GM12872 (cell line): ENCODE measurements at regions not wholly inside any gene's neighbourhood (a gene's known extent, or its start where the extent isn't known, plus 50 kb on each side); places are given as distances from the start of the nearest gene placed in this dataset.

Source experiments
- TF ChIP-seq, protein P1 (sequence below): IDR thresholded peaks from 3 replicates; pipeline ENCODE4 v1.5.1; 2011; ENCODE audit warnings: low read depth, mild to moderate bottlenecking, low read length, moderate library complexity; ENCODE audit not compliant: insufficient read depth

DNA sequence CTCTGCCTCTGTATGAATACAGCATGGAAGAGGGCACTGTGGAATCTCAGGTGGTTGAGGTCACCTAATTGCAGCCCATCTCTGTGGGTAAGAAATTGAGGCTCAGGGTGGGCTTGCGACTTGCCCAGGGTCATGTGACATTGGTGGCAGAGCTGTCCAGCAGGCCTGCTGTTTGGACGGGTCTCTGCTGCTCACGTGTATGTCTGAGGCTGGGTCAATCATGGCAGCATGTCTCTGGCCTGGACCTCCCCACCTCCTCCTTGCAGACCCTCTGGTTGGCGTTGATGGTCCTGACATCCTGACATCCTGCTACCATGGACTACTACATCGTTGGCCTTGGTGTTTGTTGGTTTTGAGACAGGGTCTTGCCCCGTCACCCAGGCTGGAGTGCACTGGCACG lies 64.3 kb upstream of the HPCAL1 start:
- TF ChIP-seq, protein P1, sequence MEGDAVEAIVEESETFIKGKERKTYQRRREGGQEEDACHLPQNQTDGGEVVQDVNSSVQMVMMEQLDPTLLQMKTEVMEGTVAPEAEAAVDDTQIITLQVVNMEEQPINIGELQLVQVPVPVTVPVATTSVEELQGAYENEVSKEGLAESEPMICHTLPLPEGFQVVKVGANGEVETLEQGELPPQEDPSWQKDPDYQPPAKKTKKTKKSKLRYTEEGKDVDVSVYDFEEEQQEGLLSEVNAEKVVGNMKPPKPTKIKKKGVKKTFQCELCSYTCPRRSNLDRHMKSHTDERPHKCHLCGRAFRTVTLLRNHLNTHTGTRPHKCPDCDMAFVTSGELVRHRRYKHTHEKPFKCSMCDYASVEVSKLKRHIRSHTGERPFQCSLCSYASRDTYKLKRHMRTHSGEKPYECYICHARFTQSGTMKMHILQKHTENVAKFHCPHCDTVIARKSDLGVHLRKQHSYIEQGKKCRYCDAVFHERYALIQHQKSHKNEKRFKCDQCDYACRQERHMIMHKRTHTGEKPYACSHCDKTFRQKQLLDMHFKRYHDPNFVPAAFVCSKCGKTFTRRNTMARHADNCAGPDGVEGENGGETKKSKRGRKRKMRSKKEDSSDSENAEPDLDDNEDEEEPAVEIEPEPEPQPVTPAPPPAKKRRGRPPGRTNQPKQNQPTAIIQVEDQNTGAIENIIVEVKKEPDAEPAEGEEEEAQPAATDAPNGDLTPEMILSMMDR: no peak

DNA sequence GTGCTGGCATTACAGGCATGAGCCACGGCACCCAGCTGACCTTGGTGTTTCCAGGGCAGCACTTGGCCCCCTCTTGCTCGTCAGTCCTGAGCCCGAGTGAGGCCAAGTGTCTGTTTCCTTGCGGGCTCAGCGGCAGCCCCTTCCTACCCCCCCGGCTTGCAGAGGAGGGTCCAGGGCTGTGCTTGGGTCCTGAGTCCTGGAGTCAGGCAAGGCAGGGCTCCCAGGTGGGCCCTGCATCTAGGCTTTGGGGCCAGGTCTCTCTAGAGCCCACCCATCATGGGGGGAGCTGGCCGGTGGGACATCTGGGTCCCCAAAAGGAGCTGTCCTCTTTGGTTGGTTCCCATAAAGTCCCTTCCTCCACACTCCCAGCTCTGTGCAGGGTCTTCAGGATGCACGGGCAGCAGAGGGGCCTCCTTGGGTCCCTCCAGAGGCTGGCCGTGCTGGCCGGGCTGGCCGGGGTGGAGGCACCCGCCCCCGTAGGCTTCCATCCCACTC lies 63.7 kb upstream of the HPCAL1 start:
- TF ChIP-seq, protein P1: no peak

DNA sequence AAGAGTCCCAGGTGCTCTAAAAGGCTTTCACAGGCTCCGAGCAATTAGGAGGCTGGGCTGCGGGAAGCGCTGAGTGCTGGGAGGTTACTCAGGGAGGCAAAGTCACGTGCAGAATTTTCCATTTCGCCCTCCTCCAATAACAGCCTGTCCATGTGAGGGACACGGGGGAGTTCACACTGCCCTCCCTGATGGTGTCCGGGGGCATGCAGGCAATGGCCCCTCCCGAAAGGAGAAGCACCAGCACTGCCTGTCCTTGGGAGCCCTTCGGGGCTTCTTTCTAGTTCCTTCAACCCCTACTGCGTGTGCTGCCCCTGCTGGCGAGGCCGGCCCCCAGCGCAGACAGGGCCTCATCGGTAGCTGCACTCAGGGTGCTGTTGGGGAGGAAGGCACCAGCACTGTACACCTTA lies 63.1 kb upstream of the HPCAL1 start:
- TF ChIP-seq, protein P1: 0 out of 3 replicates have a peak, but pooled peaks have one; percentile 15

DNA sequence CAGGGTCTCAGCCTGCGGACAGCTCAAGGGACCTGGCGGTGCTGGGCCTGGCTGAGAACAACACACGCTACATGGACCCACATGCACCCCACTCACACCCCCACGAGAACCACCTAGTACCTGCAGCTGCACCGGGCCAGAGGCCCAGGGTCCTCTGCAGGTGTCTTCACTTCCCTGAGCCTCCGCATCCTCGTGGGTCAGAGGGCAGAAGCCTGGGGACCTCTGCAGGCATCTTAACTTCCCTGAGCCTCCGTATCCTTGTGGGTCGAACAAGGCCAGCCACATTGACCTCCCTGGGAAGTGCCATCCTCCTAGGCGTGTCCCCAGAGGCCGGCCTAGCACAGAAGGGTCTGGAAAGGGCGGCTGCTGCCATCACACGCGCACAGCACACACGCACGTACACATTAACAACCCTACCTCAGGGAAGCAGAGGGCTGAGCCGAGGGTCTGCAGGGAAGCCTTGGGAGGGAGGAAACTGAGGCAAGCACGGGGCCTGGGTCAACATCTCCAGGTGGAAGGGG lies 62.5 kb upstream of the HPCAL1 start:
- TF ChIP-seq, protein P1: no peak

DNA sequence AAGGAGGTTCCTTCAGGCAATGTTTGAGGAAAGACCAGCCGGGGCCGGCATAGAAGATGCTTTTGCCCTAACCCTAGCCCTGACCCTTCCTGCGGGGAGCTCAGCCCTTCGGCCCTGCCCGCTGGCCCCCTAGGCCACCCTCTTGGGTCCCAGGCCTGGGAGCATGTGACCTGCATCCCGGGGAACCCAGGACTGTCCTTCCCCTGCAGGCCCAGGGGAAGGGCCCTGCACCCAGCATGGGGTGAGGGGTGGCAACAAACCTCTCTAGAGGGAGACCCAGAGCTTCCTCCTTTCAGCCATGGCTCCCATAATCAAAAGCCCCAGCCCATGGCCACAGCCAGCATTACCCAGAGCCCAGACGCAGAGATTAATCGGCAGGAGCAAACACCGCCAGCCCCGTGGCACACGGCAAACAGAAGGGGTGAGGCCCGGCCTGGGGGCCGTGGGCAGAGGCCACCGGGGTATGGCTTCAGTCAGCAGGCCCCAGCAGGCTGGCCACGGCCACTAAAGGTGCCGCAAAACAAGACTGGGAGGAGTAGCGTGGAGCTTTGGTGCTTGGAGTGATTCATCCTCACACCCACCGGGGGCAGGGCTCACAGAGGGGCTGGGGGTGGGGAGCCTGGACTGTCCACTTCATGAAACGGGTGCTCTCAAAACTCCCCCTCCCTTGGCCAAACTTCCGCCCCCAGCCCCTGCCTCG lies 61.6 kb upstream of the HPCAL1 start:
- TF ChIP-seq, protein P1: no peak

DNA sequence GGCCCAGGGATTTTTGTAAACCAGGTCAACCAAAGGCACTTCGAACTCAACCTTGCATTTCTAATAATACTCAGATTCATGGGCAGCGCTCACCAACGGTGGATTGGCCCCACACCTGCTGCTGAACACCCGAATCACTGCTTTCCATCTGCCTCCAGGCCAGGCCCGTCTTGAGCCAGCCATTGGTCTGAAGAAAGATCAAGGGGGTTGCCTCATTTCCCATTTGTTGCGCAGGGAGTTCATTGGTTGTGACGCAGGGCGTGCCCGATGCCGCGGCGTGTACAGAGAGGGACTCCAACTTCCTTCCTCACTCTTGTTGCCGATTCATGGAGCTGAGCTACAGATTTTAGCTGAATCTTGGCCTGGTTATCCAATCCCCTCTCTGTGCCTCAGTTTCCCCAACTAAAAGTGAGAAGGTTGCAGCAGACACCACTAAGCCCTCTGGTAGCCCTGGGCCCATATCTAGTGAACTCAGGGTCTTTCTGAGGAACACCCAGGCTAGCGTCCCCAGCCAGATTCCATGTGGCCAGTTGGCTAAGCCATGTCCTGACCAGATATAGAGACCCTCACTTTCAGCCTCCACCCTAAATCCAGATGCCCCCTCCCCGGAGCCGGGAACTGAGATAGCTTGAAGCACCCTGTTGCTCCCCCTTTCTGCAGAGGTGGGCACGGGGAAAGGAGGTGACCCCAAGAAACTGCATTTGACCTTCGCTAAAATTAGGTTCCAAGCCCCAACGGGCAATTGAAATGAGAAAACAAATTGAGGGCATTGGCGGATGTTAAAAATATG lies 60.9 kb upstream of the HPCAL1 start:
- TF ChIP-seq, protein P1: no peak

DNA sequence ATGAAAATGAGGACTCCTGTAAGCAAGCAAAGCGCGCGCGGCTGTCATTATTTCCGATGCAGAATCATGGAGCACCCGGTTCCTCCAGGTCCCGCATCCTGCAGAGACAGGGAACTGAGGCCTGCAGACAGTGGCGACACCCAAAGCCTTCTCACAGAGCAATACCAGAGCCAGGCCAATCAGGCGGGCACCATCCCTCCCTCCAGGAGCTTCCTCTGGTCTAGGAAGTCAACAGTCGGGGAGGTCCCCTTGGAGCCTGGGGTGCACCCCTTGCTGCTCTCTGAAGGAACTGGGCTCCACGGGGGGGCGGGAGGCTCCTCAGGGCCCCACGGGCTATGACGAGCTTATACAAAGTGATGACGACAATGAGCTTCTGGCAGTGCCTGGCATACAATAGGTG lies 60.3 kb upstream of the HPCAL1 start:
- TF ChIP-seq, protein P1: no peak
